Effector memory CD8-positive, alpha-beta T cell (primary cell): ENCODE measurements at regions not wholly inside any gene's neighbourhood (a gene's known extent, or its start where the extent isn't known, plus 50 kb on each side); places are given as distances from the start of the nearest gene placed in this dataset.

ENCODE experiments used
- ATAC-seq: fragments of 150-1000 bp; cut with Tn5 transposase; replicated peaks from 2 replicates; pipeline ENCODE4 v1.10.0; 2021; ENCODE audit warnings: mild to moderate bottlenecking, moderate library complexity
- DNase-seq, 3 experiments: peaks; one replicate each; pipeline ENCODE4 v3.0.0; 2021
- H3K27ac Mint-ChIP-seq, 2 donors: one replicate each; pipeline ENCODE4 v1.8.0; 2022; ENCODE audit warnings: mild to moderate bottlenecking in 2 of 2, mixed read lengths in 2 of 2, moderate library complexity in 2 of 2
- H3K27me3 Mint-ChIP-seq, 2 donors: one replicate each; pipeline ENCODE4 v1.8.0; 2022; ENCODE audit warnings: mixed read lengths in 2 of 2
- H3K36me3 Mint-ChIP-seq: one replicate; pipeline ENCODE4 v1.8.0; 2022; ENCODE audit warnings: mild to moderate bottlenecking, moderate library complexity, mixed read lengths; ENCODE audit not compliant: insufficient read depth
- H3K4me1 Mint-ChIP-seq, 2 donors: one replicate each; pipeline ENCODE4 v1.8.0; 2022; ENCODE audit warnings: low read depth in 2 of 2, mixed read lengths in 2 of 2
- H3K4me3 Mint-ChIP-seq, 2 donors: one replicate each; pipeline ENCODE4 v1.8.0; 2022; ENCODE audit warnings: mild to moderate bottlenecking in 2 of 2, mixed read lengths in 2 of 2, moderate library complexity in 2 of 2
- H3K9me3 Mint-ChIP-seq, 2 donors: one replicate each; pipeline ENCODE4 v1.8.0; 2022; ENCODE audit warnings: mixed read lengths in 2 of 2

DNA sequence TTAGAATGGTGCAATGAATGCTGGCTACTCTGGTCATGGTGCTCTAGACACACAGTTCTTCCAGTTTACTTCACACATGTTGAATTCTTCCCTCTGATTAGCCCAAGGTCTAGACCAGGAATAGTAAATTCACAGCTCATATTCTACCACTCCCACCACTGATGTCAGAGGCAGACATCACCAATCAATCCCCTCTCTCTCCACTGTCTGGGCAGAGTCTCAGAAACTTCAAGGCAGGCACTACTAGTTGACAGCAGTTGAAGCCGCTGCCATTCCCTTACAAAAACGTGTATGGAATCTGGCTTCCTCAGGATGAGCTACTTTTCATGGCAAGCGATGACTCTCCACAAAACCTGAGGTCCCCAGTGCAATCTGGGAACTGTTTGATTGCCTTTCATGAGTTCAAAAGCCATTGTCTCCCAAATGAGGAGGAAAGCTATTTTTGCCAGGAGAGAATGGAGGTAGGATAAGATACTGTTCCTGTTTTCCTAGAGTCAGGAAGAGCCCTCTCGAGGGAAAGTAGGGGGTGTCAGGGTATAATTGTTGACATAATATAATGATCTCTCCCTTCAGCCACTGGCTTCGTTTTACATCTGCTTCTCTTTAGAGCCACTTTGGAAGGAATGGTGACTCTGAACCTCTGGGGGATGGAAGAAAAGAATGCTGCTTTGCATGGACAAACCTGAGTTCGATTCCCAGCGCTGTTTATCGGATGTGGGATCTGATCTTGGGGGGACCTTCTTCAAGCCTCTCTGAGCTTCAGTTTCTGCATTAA, 90.0 kb downstream of the FOXL1 start:
- no peak for ATAC-seq
- Mint-ChIP-seq H3K27ac (peak overlapping the region in 1 of 2 donors; percentile 12), H3K4me3 (no peak overlapping the region), H3K9me3 (no peaks in the 10 kb centered on the region), H3K27me3 (peaks cover 0 to 10% of the 10 kb centered on the region in 2 donors), H3K4me1 (peaks cover 13 to 16% of the 10 kb centered on the region in 2 donors), H3K36me3 (no peaks in the 10 kb centered on the region)
- no peak for DNase-seq

DNA sequence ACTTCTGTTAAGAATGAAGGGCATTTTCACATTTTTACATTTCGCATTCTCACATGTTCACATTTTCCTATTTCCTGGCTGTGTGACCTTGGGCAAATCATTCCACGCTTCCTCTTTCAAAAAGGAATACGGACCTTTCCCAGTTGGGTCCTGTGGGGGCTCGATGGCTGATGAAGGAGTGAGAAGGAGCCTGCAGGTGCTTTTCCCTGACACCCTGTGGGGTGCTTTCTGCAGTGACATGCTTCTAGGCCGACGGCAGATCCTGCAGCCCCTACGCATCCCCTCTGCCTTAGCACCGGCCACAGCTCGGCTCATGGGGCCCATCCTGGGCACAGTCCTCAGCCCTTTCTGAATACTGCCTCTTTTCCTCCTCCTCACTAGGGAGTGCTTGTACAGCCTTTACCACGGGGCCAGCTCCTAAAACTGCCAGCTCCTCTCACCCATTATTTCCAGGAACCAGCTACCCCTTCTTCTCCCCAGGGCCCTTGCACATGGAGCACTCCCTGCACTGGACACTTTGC, 91.0 kb downstream of the FOXL1 start:
- ATAC-seq, result no peak
- no peaks in the 10 kb centered on the region for H3K9me3 Mint-ChIP-seq
- no peak for DNase-seq
- peaks cover 0 to 10% of the 10 kb centered on the region in 2 donors for H3K27me3 Mint-ChIP-seq
- peaks cover 7 to 9% of the 10 kb centered on the region in 2 donors for H3K4me1 Mint-ChIP-seq
- H3K36me3 Mint-ChIP-seq, result no peaks in the 10 kb centered on the region
- peak overlapping the region in 1 of 2 donors; percentile 14 for H3K27ac Mint-ChIP-seq
- H3K4me3 Mint-ChIP-seq, result no peak overlapping the region

DNA sequence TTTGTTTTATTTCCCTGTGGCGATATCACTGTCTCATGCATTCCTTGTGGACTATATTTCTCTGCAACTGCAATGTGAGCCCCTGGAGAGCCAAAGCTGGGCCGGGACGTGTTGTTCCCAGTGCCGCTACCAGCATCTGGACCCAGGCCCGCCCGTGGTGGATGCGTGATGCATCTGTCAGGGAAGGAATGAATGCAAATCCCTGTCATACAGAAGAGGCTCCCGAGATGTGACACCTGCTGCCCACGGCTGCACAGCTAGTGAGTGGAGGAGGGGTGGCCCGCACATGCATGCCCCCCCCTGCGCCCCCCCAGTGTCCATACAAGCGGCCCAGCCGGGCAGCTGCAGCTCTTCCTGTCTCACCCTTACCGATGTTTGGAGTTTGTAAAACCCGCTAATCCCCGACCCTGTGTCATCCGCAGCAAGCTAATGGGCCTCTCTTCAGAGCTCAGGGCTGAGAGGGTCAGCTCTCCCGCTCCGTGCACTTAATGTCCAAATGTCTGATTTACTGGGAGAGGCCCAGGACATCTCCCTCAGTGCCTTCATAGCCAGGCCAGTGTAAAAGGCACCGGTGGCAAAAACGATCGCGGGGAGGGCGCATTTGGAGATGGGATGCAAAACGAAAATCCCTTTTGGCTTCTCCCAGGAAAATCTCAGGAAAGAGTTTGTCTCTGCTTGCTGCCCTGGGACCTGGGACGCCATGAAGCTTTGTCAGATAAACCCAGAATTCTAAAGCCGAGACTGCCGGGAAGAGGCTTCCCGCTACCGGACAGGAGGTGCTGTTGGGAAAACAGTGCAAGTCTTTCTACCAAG, 91.8 kb downstream of the FOXL1 start:
- Mint-ChIP-seq H3K27me3 (peaks cover 0 to 10% of the 10 kb centered on the region in 2 donors), H3K36me3 (no peaks in the 10 kb centered on the region), H3K4me1 (peaks cover 0 to 2% of the 10 kb centered on the region in 2 donors), H3K9me3 (no peaks in the 10 kb centered on the region), H3K4me3 (no peak overlapping the region), H3K27ac (no peak overlapping the region)
- no peak for DNase-seq
- no peak for ATAC-seq

DNA sequence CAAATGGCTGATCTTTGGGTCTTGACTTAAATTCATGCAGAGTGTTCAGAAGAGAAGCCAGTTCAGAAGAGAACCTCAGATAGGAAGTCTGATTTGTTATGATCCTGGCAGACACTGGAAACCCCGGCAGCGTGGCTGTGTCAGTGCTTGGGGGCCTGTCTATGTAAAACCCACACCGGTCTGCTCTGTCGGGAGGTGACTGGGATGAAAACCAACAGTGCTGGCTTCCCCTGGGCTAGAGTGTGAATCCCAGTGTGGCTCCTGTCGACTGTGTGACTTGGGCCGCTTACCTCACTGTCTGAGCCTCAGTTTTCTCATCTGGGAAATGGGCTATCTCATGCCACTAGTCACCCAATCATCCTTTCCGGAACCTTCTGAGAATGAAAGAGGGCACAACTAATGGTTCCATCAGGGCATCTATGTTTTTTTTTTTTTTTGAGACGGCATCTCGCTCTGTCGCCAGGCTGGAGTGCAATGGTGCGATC, 92.4 kb downstream of the FOXL1 start:
- DNase-seq (no peak), ATAC-seq (no peak)
- H3K4me3 Mint-ChIP-seq, result no peak overlapping the region
- no peaks in the 10 kb centered on the region for H3K9me3 Mint-ChIP-seq
- H3K27me3 Mint-ChIP-seq, result peaks cover 0 to 10% of the 10 kb centered on the region in 2 donors
- H3K27ac Mint-ChIP-seq, result no peak overlapping the region
- no peaks in the 10 kb centered on the region for H3K4me1 Mint-ChIP-seq
- no peaks in the 10 kb centered on the region for H3K36me3 Mint-ChIP-seq

DNA sequence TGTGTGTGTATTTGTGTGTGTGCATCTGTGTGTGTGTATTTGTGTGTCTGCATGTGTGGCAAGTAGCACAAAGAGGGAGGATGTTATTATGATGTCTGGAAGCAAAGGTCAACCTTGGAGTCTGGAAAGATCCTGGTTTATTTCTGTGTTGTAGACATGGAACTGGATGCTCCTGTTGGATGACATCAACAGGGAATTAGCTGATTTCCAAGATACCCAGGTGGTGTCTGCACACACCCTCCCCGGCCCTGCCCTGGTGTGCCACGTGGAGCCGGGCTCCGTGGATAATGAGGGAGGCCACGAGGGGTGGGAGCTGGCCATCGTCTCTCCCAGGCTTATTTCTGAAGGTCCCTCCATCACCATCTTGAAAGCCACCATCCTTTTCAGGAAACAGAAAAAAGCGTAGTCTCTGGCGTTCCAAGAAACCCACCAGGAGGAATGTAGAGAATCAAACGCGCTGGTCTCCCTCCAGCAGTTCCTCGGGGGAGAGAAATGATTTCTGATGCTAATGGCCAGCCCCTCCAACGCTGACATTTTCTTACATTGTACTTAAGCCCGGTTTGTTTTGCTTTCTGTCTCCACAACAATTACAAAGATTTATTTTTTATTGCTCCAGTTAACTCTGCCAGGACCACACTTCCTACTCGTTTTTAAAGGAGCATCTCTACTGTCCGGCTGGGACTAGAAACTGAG, 93.3 kb downstream of the FOXL1 start:
- no peak overlapping the region for H3K27ac Mint-ChIP-seq
- ATAC-seq (no peak), DNase-seq (no peak)
- no peaks in the 10 kb centered on the region for H3K4me1 Mint-ChIP-seq
- peaks cover 0 to 10% of the 10 kb centered on the region in 2 donors for H3K27me3 Mint-ChIP-seq
- no peaks in the 10 kb centered on the region for H3K36me3 Mint-ChIP-seq
- no peaks in the 10 kb centered on the region for H3K9me3 Mint-ChIP-seq
- no peak overlapping the region for H3K4me3 Mint-ChIP-seq

DNA sequence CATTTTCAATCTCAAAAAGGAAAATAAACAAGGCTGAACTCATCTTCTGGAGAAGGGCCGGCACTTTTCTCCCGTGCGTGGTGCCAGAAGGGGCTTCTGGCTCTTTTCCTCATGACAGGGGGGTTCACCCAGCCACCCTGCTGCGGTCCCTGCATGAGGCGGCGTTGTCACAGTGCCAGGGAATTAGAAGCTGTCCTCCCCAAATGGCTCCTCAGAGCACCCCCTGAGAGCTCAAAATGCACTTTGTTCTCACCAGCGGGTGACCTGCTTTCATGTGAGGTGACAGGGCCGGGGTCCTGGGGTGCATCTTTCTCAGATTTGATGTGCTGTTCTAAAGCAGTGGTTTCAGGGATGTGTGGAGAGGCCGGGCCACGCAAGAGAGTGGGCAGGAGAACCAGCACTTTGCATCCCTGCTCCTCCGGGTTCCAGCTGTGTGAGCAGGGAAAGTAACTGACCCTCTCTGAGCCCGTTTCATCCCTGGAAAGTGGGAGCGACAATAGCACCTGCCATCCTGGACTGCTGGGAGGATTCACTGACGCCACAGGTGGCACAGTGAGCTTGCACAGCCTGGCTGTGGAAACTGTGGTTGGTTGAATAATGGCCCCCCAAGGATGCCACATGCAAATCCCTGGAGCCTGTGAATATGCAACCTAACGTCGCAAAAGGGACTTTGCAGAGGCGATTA, 94.0 kb downstream of the FOXL1 start:
- H3K9me3 Mint-ChIP-seq, result no peaks in the 10 kb centered on the region
- peaks cover 0 to 10% of the 10 kb centered on the region in 2 donors for H3K27me3 Mint-ChIP-seq
- H3K27ac Mint-ChIP-seq, result no peak overlapping the region
- no peak for DNase-seq
- no peak for ATAC-seq
- no peaks in the 10 kb centered on the region for H3K4me1 Mint-ChIP-seq
- H3K4me3 Mint-ChIP-seq, result no peak overlapping the region
- H3K36me3 Mint-ChIP-seq, result no peaks in the 10 kb centered on the region

DNA sequence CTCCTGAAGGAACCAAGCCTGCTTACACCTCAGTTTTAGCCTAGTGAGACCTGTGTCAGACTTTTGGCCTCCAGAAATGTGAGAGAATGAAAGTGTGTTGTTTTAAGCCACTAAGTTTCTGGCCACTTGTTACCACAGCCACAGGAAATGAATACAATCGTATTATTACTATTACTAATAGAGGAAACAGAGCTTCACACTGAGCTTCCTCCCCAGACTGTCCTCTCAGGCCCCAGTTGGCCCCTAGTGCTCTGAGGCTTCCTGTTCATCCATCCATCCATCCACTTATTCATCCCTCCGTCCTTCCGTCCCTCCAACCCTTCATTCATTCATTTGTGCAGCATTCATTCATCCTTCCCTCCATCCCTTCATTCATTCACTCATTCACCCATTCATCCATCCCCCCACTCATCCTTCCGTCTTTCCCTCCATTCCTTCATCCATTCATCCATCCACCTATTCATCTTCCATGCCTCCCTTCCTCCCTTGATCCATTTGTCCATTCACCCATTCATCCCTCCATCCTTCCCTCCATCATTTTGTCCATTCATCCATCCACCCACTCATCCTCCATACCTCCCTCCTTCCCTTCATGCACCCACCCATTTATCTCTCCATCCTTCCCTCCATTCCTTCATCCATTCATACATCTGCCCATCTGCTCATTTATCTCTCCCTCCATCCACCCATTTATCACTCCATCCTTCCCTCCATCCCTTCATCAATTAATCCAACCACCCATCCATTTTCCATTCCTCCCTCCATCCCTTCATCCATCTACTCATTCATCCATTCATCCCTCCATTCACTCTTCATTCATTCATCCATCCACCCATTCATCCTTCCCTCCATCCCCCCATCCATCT, 95.0 kb downstream of the FOXL1 start:
- Mint-ChIP-seq H3K27me3 (peaks cover 0 to 10% of the 10 kb centered on the region in 2 donors), H3K9me3 (no peaks in the 10 kb centered on the region), H3K36me3 (no peaks in the 10 kb centered on the region), H3K4me1 (no peaks in the 10 kb centered on the region), H3K27ac (no peak overlapping the region), H3K4me3 (no peak overlapping the region)
- DNase-seq (no peak), ATAC-seq (no peak)

DNA sequence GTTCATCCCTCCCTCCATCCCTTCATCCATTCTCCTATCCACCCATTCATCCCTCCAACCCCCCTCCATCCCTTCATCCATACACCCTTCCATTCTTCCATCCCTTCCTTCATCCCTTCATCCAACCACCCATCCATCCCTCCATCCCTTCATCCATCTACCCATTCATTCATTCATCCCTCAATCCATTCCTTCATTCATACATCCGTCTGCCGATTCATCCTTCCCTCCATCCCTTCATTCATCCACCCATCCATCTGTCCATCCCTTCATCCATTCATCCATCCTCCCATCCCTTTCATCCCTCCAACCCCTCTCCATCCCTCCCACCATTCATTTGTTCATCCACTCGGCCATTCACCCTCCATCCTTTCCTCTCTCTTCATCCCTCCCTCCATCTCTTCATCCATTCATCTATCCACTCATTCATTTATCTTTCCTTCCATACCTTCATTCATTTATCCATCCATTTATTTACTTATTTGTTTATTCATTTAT, 95.7 kb downstream of the FOXL1 start:
- no peak overlapping the region for H3K4me3 Mint-ChIP-seq
- no peak for DNase-seq

DNA sequence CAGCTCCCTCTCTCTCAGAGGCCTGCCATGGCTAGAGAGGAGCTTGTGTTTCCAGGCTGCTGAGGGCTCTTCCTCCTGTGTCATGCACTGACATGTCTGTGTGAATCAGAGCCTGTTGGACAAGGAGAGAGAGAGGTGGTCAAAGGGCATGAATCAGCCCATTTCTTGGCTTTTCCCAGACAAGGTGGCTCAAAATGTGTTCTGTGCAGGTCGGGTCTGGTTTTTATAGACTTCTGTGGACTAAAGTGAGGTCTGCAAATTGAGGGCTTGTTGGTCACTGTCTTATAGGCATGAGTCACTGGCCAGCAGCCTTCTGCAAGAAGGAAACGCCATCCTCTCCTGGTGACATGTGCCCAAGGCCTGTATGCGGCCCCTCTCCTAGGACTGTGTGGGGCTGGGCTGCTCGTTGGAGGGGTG, 97.9 kb downstream of the FOXL1 start:
- Mint-ChIP-seq H3K36me3 (no peaks in the 10 kb centered on the region), H3K9me3 (no peaks in the 10 kb centered on the region), H3K27ac (no peak overlapping the region), H3K4me1 (no peaks in the 10 kb centered on the region), H3K4me3 (no peak overlapping the region), H3K27me3 (no peaks in the 10 kb centered on the region)
- no peak for ATAC-seq
- DNase-seq, result no peak

More for the DNA sequence above, 95.7 kb downstream of the FOXL1 start:
- Mint-ChIP-seq H3K36me3 (no peaks in the 10 kb centered on the region), H3K27ac (no peak overlapping the region), H3K27me3 (peaks cover 0 to 10% of the 10 kb centered on the region in 2 donors), H3K4me1 (no peaks in the 10 kb centered on the region), H3K9me3 (no peaks in the 10 kb centered on the region)
- ATAC-seq, result no peak

DNA sequence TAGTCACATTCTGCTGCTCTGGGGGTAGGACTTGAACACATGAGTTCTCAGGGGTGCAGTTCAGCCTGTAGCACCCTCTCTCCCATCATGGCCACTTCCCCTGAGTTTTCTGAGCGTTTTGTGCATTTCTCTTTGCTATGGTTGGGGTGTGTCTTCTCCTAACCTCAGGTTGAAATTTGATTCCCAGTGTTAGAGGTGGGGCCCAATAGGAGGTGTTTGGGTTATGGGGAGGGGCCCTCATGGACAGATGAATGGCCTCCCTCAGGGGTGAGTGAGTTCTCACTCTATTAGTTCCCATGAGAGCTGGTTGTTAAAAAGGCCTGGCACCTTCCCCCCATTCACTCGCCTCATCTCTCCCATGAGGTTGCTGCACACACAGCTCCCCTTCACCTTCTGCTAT, 101.1 kb downstream of the FOXL1 start:
- no peak for ATAC-seq
- Mint-ChIP-seq H3K4me3 (no peak overlapping the region), H3K27me3 (peaks cover 22 to 28% of the 10 kb centered on the region in 2 donors), H3K4me1 (no peaks in the 10 kb centered on the region), H3K36me3 (no peaks in the 10 kb centered on the region), H3K9me3 (no peaks in the 10 kb centered on the region), H3K27ac (no peak overlapping the region)
- DNase-seq, result no peak

DNA sequence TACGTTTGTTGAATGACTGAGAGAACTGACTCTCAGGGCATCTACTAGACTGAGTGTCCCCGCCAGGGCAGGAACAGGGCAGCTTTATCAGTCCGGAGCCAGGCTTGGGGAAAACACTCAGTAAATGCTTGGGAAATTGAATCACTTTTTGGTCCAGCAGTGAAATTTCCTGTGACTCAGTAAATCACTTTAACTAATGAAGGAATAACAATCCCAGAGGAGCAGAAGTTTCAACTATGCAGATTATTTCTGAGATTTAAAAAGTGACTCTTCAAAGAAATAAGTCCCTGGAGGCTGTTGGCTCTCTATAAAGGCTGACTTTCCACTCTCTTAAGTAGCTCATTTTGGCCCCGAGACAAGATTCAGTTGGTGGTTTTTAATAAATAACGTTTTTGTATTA, 101.8 kb downstream of the FOXL1 start:
- Mint-ChIP-seq H3K27me3 (peaks cover 22 to 31% of the 10 kb centered on the region in 2 donors), H3K27ac (no peak overlapping the region), H3K9me3 (no peaks in the 10 kb centered on the region), H3K4me1 (no peaks in the 10 kb centered on the region), H3K4me3 (no peak overlapping the region), H3K36me3 (no peaks in the 10 kb centered on the region)
- DNase-seq (no peak), ATAC-seq (no peak)

DNA sequence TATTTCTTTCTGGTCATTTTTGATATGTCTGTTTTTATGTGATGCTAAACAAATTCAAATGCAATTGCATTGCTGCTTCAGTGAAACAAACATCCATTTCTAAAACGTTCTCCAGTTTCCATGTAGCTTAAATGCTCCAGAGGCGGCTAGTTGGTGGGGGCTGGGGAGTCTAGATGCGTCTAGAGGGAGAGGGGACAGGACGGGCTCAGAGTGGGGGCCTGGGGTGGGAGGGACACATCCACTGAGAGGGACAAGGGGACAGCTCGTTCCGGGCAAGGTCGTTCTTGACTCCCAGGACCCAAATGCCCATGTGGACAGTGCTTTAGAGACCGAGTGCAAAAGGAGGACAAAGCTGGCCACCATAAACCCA, 102.3 kb downstream of the FOXL1 start:
- no peaks in the 10 kb centered on the region for H3K4me1 Mint-ChIP-seq
- DNase-seq, result no peak
- H3K27me3 Mint-ChIP-seq, result peaks cover 22 to 31% of the 10 kb centered on the region in 2 donors
- no peaks in the 10 kb centered on the region for H3K9me3 Mint-ChIP-seq
- H3K4me3 Mint-ChIP-seq, result no peak overlapping the region
- H3K27ac Mint-ChIP-seq, result no peak overlapping the region
- no peaks in the 10 kb centered on the region for H3K36me3 Mint-ChIP-seq
- no peak for ATAC-seq
